HepG2 (cell line): ENCODE measurements at regions not wholly inside any gene's neighbourhood (a gene's known extent, or its start where the extent isn't known, plus 50 kb on each side); places are given as distances from the start of the nearest gene placed in this dataset.
A peak's percentile ranks its signal among the peaks of the same experiment; 100 is the strongest.

Experiments
- ATAC-seq: fragments of 200-7000 bp; cut with Tn5 transposase; 3 replicates; pipeline ENCODE4 v1.9.1; 2020; ENCODE audit warnings: mild to moderate bottlenecking, moderate library complexity
- BruUV-seq: library from RNA; stranded (reverse); fragments of 400-500 nt; replicated peaks from 2 replicates; lab custom pipeline; 2021; lab: Mats Ljungman, UMichigan
- CTCF ChIA-PET: fragments of 300-600 bp; formaldehyde crosslinking; extraction: SDS; loops from one replicate; lab custom pipeline; 2021; ENCODE audit warnings: low total read pairs, inconsistent platforms, low intra/inter-chr PET ratio; lab: Yijun Ruan, JAX
- POLR2A ChIA-PET: fragments of 350-600 bp; sonication (Branson Sonifier 250); formaldehyde crosslinking; loops from one replicate; lab custom pipeline; 2020; ENCODE audit warnings: antibody characterized with exemption, inconsistent platforms; lab: Yijun Ruan, JAX
- DNase-seq: peaks from one replicate; pipeline ENCODE4 v3.0.0-alpha.2; 2015; ENCODE audit warnings: low spot score
- FAIRE-seq: peaks from 3 replicates; lab custom pipeline; 2011; peaks lifted over from hg19 to GRCh38; lab: Jason Lieb, UNC
- H2AFZ ChIP-seq: one replicate; pipeline ENCODE4 v1.6.1; 2011; ENCODE audit warnings: low read length, inconsistent platforms
- H3K27ac ChIP-seq: fragments of 300-600 bp; 3 replicates; pipeline ENCODE4 v1.8.0; 2011; ENCODE audit warnings: mixed run types, mild to moderate bottlenecking, mixed read lengths, low read length, inconsistent platforms; ENCODE audit not compliant: insufficient read depth; ENCODE audit errors: extremely low read length
- H3K27me3 ChIP-seq, 2 experiments: fragments of 200-600 bp in 1 of 2; 2 replicates in 1 of 2; 3 replicates in 1 of 2; pipeline versions ENCODE4 v1.6.0 to v1.8.0; 2011; ENCODE audit warnings: low read length in 2 of 2, mild to moderate bottlenecking in 2 of 2, moderate library complexity in 2 of 2, inconsistent platforms in 1 of 2; ENCODE audit not compliant: insufficient read depth in 2 of 2, control insufficient read depth in 1 of 2
- H3K36me3 ChIP-seq, 2 experiments: fragments of 200-600 bp in 1 of 2; replicated peaks in 1 of 2; 2 replicates in 1 of 2; 3 replicates in 1 of 2; pipeline versions ENCODE4 v1.5.1 to v1.8.0; 2011; ENCODE audit warnings: low read length in 2 of 2, inconsistent platforms in 1 of 2; ENCODE audit not compliant: insufficient read depth in 2 of 2, control insufficient read depth in 1 of 2
- H3K4me1 ChIP-seq: 2 replicates; pipeline ENCODE4 v1.5.1; 2012; ENCODE audit warnings: low read length, inconsistent platforms; ENCODE audit not compliant: insufficient read depth
- H3K4me2 ChIP-seq: 2 replicates; pipeline ENCODE4 v1.6.0; 2011; ENCODE audit warnings: low read depth, low read length, inconsistent platforms
- H3K4me3 ChIP-seq, 3 experiments: fragments of 200-600 bp in 1 of 3; sonication (generic), shearing (Covaris generic) in 1 of 3; replicated peaks in 1 of 3; 2 replicates each; pipeline ENCODE4 v1.5.1; 2011 to 2016; ENCODE audit warnings: low read length in 3 of 3, inconsistent platforms in 2 of 3, low read depth in 2 of 3, mild to moderate bottlenecking in 2 of 3, control low read depth in 1 of 3, mixed read lengths in 1 of 3; ENCODE audit not compliant: insufficient read depth in 1 of 3
- H3K79me2 ChIP-seq: one replicate; pipeline ENCODE4 v1.6.1; 2011; ENCODE audit warnings: low read length, inconsistent platforms; ENCODE audit not compliant: insufficient read depth
- H3K9ac ChIP-seq: 2 replicates; pipeline ENCODE4 v1.6.0; 2011; ENCODE audit warnings: mild to moderate bottlenecking, low read depth, low read length, inconsistent platforms; ENCODE audit not compliant: insufficient read depth
- H3K9me3 ChIP-seq: 2 replicates; pipeline ENCODE4 v1.5.1; 2012; ENCODE audit warnings: mild to moderate bottlenecking, low read length
- H4K20me1 ChIP-seq: 2 replicates; pipeline ENCODE4 v1.6.0; 2011; ENCODE audit warnings: inconsistent platforms, mild to moderate bottlenecking, low read length, moderate library complexity; ENCODE audit not compliant: insufficient read depth
- ATF6 ChIP-seq: sonication (generic); formaldehyde crosslinking; conservative IDR thresholded peaks from 2 replicates; pipeline ENCODE4 v1.4.0; 2020; ENCODE audit warnings: missing genetic modification reagents
- DPF2 ChIP-seq: sonication (generic); formaldehyde crosslinking; IDR thresholded peaks from 2 replicates; pipeline ENCODE4 v1.4.0; 2020; ENCODE audit warnings: mild to moderate bottlenecking, low read depth, missing genetic modification reagents, borderline replicate concordance
- FOXO1 ChIP-seq: sonication (generic); formaldehyde crosslinking; IDR thresholded peaks from 2 replicates; pipeline ENCODE4 v1.4.0; 2020; ENCODE audit warnings: missing genetic modification reagents
- KMT2A ChIP-seq: sonication (generic); formaldehyde crosslinking; IDR thresholded peaks from 2 replicates; pipeline ENCODE4 v1.4.0; 2020; ENCODE audit warnings: missing genetic modification reagents
- NFE2L2 ChIP-seq: fragments of 150-350 bp; IDR thresholded peaks from 2 replicates; pipeline ENCODE4 v1.6.1; 2014; ENCODE audit warnings: low read length
- NR2C2 ChIP-seq: sonication (generic); formaldehyde crosslinking; IDR thresholded peaks from 2 replicates; pipeline ENCODE4 v1.4.0; 2020; ENCODE audit warnings: missing genetic modification reagents, mild to moderate bottlenecking, moderate library complexity, borderline replicate concordance
- RAD51 ChIP-seq: fragments of 450-650 bp; IDR thresholded peaks from 2 replicates; pipeline ENCODE4 v1.6.1; 2016; ENCODE audit warnings: borderline replicate concordance
- SMC3 ChIP-seq: IDR thresholded peaks from 2 replicates; pipeline ENCODE4 v1.6.1; 2011; ENCODE audit warnings: low read length, improper control_type of control experiment
- SP5 ChIP-seq: IDR thresholded peaks from 2 replicates; pipeline ENCODE4 v1.6.1; 2016; ENCODE audit warnings: low read depth, borderline replicate concordance
- SPEN ChIP-seq: sonication (generic); formaldehyde crosslinking; IDR thresholded peaks from 2 replicates; pipeline ENCODE4 v1.5.1; 2020; ENCODE audit warnings: low read depth, mild to moderate bottlenecking, missing genetic modification reagents
- TCF7L2 ChIP-seq: IDR thresholded peaks from 2 replicates; pipeline ENCODE4 v1.6.1; 2011; ENCODE audit warnings: mild to moderate bottlenecking, low read depth, low read length, moderate library complexity
- ZNF317 ChIP-seq: sonication (generic); formaldehyde crosslinking; IDR thresholded peaks from 2 replicates; pipeline ENCODE4 v1.5.0; 2020; ENCODE audit warnings: mild to moderate bottlenecking, missing genetic modification reagents
- ZNF326 ChIP-seq: sonication (generic); formaldehyde crosslinking; IDR thresholded peaks from 2 replicates; pipeline ENCODE4 v1.4.0; 2020; ENCODE audit warnings: missing genetic modification reagents, borderline replicate concordance
- ZNF550 ChIP-seq: sonication (generic); formaldehyde crosslinking; IDR thresholded peaks from 2 replicates; pipeline ENCODE4 v1.4.0; 2020; ENCODE audit warnings: mild to moderate bottlenecking, missing genetic modification reagents, borderline replicate concordance
- ZNF558 ChIP-seq: sonication (generic); formaldehyde crosslinking; IDR thresholded peaks from 2 replicates; pipeline ENCODE4 v1.9.0; 2022; ENCODE audit warnings: mild to moderate bottlenecking, missing genetic modification reagents, borderline replicate concordance
- WGBS: methylation state at CpG from one replicate; pipeline ENCODE4 v1.1.6; 2017; ENCODE audit warnings: low lambda C conversion rate; 5-methylcytosine and 5-hydroxymethylcytosine counted together
- in situ Hi-C: cut with HindIII; loops from 2 replicates; pipeline ENCODE4 v1.10.0; 2017; ENCODE audit warnings: low pct_unique_long_range_greater_than_20kb; ENCODE audit not compliant: extremely low pct_ligation_motif_present
- intact Hi-C: fragments of 100-400 bp; cut with micrococcal nuclease; formaldehyde crosslinking; loops from one replicate; pipeline ENCODE4 v1.10.0; 2022; ENCODE audit not compliant: unreplicated experiment
- TF ChIP-seq, protein P1 (sequence below), 2 experiments: sonication (generic) in 1 of 2; formaldehyde crosslinking in 1 of 2; IDR thresholded peaks; 2 replicates each; pipeline versions ENCODE4 v1.5.1 to v1.6.1; 2011 to 2020; ENCODE audit warnings: borderline replicate concordance in 1 of 2, low read depth in 1 of 2, low read length in 1 of 2, mild to moderate bottlenecking in 1 of 2, missing genetic modification reagents in 1 of 2, moderate library complexity in 1 of 2

GRCh38 chr14:28052251-28052650 lies 714.3 kb upstream of the FOXG1 start:
- Histone ChIP-seq H3K27ac (no peak overlapping the region), H2AFZ (no peak overlapping the region), H3K79me2 (no peaks in the 10 kb centered on the region), H3K9ac (no peak overlapping the region), H4K20me1 (no peaks in the 10 kb centered on the region), H3K4me1 (no peaks in the 10 kb centered on the region), H3K9me3 (peaks cover 97% of the 10 kb centered on the region), H3K27me3 (no peaks in the 10 kb centered on the region), H3K4me3 (no peak overlapping the region), H3K36me3 (no peaks in the 10 kb centered on the region), H3K4me2 (no peak overlapping the region)
- WGBS = 2% methylated on average over 3 of the region's 3 CpGs
- BruUV-seq = no TSS peak
- DNase-seq (no peak), FAIRE-seq (no peak), ATAC-seq (no peak)
- ChIA-PET CTCF (no interaction called here), POLR2A (no interaction called here)
- intact Hi-C loops (no loop called here), in situ Hi-C loops (no loop called here)
- TF ChIP-seq ZNF558 (CRISPR knock-in tag) (no peak), ATF6 (CRISPR knock-in tag) (no peak), SMC3 (no peak), ZNF326 (CRISPR knock-in tag) (no peak), FOXO1 (CRISPR knock-in tag) (no peak), DPF2 (CRISPR knock-in tag) (no peak), ZNF550 (no peak), TCF7L2 (no peak), NR2C2 (no peak), NFE2L2 (no peak), SP5 (CRISPR knock-in tag) (no peak), ZNF317 (CRISPR knock-in tag) (no peak), KMT2A (CRISPR knock-in tag) (no peak), SPEN (CRISPR knock-in tag) (no peak), RAD51 (peak; percentile 95)
- TF ChIP-seq, protein P1, sequence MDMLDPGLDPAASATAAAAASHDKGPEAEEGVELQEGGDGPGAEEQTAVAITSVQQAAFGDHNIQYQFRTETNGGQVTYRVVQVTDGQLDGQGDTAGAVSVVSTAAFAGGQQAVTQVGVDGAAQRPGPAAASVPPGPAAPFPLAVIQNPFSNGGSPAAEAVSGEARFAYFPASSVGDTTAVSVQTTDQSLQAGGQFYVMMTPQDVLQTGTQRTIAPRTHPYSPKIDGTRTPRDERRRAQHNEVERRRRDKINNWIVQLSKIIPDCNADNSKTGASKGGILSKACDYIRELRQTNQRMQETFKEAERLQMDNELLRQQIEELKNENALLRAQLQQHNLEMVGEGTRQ (IDR thresholded peaks at IDR 0.05; ENCODE audit: low read depth, low read length) = peak; percentile 65
- TF ChIP-seq, protein P1 (CRISPR knock-in tag; IDR thresholded peaks at IDR 0.05; ENCODE audit: borderline replicate concordance) = no peak
